Karpas-422 (cell line): ENCODE measurements at regions not wholly inside any gene's neighbourhood (a gene's known extent, or its start where the extent isn't known, plus 50 kb on each side); places are given as distances from the start of the nearest gene placed in this dataset.
"Not testable (repeated sequence)": the region's sequence is repeated elsewhere in the genome, so short reads cannot be mapped to it uniquely, and the experiment has no call there.

ENCODE experiments used
- DNase-seq: peaks from one replicate; pipeline ENCODE4 v3.0.0-alpha.2; 2015
- H2AFZ ChIP-seq: fragments of 200-600 bp; sonication (generic); 2 replicates; pipeline ENCODE4 v1.6.1; 2014; ENCODE audit warnings: antibody characterized with exemption, low read length, mixed read lengths
- H3K27ac ChIP-seq: fragments of 200-600 bp; sonication (generic); 2 replicates; pipeline ENCODE4 v1.5.1; 2014; ENCODE audit warnings: mild to moderate bottlenecking, low read length, moderate library complexity
- H3K27me3 ChIP-seq: fragments of 200-600 bp; sonication (generic); 2 replicates; pipeline ENCODE4 v1.6.1; 2014; ENCODE audit warnings: low read length, mixed read lengths
- H3K36me3 ChIP-seq: fragments of 200-600 bp; sonication (generic); 2 replicates; pipeline ENCODE4 v1.6.1; 2014; ENCODE audit warnings: low read length, mixed read lengths; ENCODE audit not compliant: insufficient read depth
- H3K4me1 ChIP-seq: fragments of 200-600 bp; sonication (generic); 2 replicates; pipeline ENCODE4 v1.6.1; 2014; ENCODE audit warnings: mild to moderate bottlenecking, low read length, mixed read lengths
- H3K4me2 ChIP-seq: fragments of 200-600 bp; sonication (generic); 2 replicates; pipeline ENCODE4 v1.6.1; 2014; ENCODE audit warnings: low read length, low read depth, mild to moderate bottlenecking; ENCODE audit not compliant: poor library complexity, severe bottlenecking
- H3K4me3 ChIP-seq: fragments of 200-600 bp; sonication (generic); 2 replicates; pipeline ENCODE4 v1.5.1; 2014; ENCODE audit warnings: mild to moderate bottlenecking, antibody characterized with exemption, low read length, mixed read lengths
- H3K79me2 ChIP-seq: fragments of 200-600 bp; sonication (generic); 2 replicates; pipeline ENCODE4 v1.6.1; 2014; ENCODE audit warnings: mild to moderate bottlenecking, low read length, mixed read lengths
- H3K9ac ChIP-seq: fragments of 200-600 bp; sonication (generic); 2 replicates; pipeline ENCODE4 v1.6.0; 2014; ENCODE audit warnings: low read length
- H3K9me2 ChIP-seq: fragments of 200-600 bp; sonication (generic), shearing (Covaris generic); replicated peaks from 2 replicates; pipeline ENCODE4 v1.6.0; 2014; ENCODE audit warnings: mild to moderate bottlenecking, low read length, moderate library complexity; ENCODE audit not compliant: insufficient read depth
- H3K9me3 ChIP-seq: fragments of 300-700, 200-600 bp; sonication (generic); 2 replicates; pipeline ENCODE4 v1.6.1; 2014; ENCODE audit warnings: low read length, mixed read lengths
- H4K20me1 ChIP-seq: fragments of 200-600 bp; sonication (generic); 2 replicates; pipeline ENCODE4 v1.6.1; 2014; ENCODE audit warnings: mild to moderate bottlenecking, antibody characterized with exemption, low read length, low read depth; ENCODE audit not compliant: insufficient read depth

GRCh38 chr2:133879703-133880102, 311.4 kb upstream of the NCKAP5 start:
- H3K4me2 ChIP-seq: no peak overlapping the region
- DNase-seq: no peak
- H3K4me1 ChIP-seq: no peaks in the 10 kb centered on the region
- H4K20me1 ChIP-seq: no peaks in the 10 kb centered on the region
- H3K9me2 ChIP-seq: no peaks in the 10 kb centered on the region
- no peaks in the 10 kb centered on the region for H3K27me3 ChIP-seq
- H3K27ac ChIP-seq: no peak overlapping the region
- no peak overlapping the region for H2AFZ ChIP-seq
- H3K79me2 ChIP-seq: no peaks in the 10 kb centered on the region
- H3K9me3 ChIP-seq: no peaks in the 10 kb centered on the region
- H3K36me3 ChIP-seq: no peaks in the 10 kb centered on the region
- H3K4me3 ChIP-seq: no peak overlapping the region
- H3K9ac ChIP-seq: no peak overlapping the region

GRCh38 chr2:133882159-133882558, 313.9 kb upstream of the NCKAP5 start:
- not testable (repeated sequence) for H3K27me3 ChIP-seq, DNase-seq, H3K36me3 ChIP-seq, H4K20me1 ChIP-seq, H3K27ac ChIP-seq, H3K4me3 ChIP-seq, H3K9me3 ChIP-seq, H2AFZ ChIP-seq, H3K9me2 ChIP-seq, H3K4me2 ChIP-seq, H3K9ac ChIP-seq, H3K79me2 ChIP-seq, H3K4me1 ChIP-seq

DNA sequence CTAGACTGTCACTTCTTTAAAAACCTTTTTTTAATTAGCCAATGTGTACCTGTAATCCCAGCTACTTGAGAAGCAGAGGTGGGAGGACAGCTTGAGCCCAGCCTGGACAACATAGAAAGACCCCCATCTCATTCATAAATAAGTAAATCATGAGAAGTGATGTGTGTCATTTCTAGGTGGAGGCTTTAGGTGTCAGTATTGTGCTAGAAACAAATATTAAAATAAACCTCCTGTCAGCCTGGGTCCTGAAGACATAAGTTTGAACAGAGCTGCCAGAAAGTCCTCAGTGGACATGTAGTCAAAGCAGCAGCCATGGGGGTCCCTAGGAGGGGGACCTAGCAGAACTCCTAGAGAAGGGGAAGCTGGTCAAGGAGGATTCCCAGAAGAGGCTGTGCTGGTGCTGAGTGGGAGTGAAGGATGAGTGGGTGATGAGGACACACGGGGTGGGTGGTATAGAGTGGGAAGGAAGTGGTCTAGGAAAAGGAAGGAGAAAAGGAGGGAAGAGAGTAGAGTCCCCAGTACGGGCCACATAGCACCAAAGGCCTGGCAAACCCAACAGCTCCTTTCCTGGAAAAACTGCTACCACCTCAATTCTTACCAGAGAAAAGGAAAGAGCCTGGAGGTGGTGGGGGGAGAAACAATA, 316.6 kb upstream of the NCKAP5 start:
- Histone ChIP-seq H3K4me3 (no peak overlapping the region), H4K20me1 (no peaks in the 10 kb centered on the region), H3K9me3 (no peaks in the 10 kb centered on the region), H3K27me3 (no peaks in the 10 kb centered on the region), H3K4me1 (no peaks in the 10 kb centered on the region), H2AFZ (no peak overlapping the region), H3K36me3 (no peaks in the 10 kb centered on the region), H3K4me2 (no peak overlapping the region), H3K9ac (no peak overlapping the region), H3K79me2 (no peaks in the 10 kb centered on the region), H3K27ac (no peak overlapping the region), H3K9me2 (no peaks in the 10 kb centered on the region)
- DNase-seq: peak; percentile 58

DNA sequence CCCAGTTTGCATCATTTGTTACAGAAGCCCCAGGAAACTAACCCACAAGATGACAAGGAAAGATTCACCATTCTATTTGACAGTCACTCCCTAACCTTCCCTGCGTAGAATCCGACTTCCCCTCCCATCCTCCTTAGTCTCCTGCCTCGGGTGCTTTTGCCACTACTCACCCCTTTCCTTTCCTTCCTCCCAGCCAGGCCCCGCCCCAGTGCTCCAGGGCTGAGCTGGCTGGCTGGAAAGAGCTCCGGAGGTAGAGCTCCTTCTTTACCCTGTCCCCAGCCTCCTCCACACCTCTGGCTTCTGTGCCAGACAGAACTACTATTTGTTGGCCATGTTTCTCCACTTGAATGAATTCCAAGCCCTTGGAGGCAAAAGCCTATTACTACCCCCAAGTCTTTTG, 317.6 kb upstream of the NCKAP5 start:
- Histone ChIP-seq H3K27me3 (no peaks in the 10 kb centered on the region), H4K20me1 (no peaks in the 10 kb centered on the region), H3K9me2 (no peaks in the 10 kb centered on the region), H3K4me1 (no peaks in the 10 kb centered on the region), H3K4me2 (no peak overlapping the region), H3K27ac (no peak overlapping the region), H3K4me3 (no peak overlapping the region), H3K9ac (no peak overlapping the region), H2AFZ (no peak overlapping the region), H3K9me3 (no peaks in the 10 kb centered on the region), H3K36me3 (no peaks in the 10 kb centered on the region), H3K79me2 (no peaks in the 10 kb centered on the region)
- DNase-seq: no peak

DNA sequence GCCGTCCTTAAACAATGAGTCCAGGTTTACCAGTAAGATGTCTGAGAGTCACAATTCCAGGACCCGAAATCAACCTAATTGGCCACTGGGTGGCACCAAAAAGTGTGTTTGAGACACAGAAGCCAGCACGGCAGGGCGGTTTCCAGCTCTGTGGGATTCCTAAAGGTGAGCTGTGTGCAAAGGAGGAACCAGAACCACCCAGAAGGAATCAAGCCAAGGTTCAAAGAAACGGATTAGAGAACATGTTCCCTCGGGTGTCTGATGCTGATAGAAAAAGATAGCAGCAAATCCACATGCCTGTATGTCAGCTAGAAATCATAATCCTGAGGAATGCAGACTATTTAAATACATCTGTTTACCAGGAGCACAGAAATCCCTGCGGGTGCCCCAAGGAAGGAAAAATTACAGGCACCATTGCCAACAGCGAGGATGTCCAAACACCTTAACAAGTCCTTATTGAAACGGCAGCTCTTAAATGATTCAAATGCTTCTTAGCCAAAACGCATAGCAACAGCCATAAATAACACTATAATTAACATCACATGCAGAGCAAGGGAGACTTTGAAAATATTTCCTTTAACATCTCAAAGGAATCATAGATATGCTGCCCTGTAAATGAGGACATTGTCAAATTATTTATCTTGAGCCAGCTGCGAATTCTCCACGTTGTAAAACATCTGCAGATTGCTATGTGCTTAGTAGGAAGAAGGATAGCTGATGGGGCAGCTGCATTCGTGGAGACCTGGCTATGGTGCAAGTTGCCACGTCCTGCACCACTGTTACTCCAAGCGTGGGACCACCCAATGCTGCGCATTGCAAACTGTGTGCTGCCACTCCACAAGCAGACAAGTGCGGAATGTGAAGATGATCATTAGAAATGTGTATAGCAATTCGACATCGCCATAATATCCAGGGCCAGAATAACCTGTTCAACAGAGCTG, 318.7 kb upstream of the NCKAP5 start:
- no peaks in the 10 kb centered on the region for H3K9me2 ChIP-seq
- H2AFZ ChIP-seq: no peak overlapping the region
- H3K9ac ChIP-seq: no peak overlapping the region
- no peaks in the 10 kb centered on the region for H3K4me1 ChIP-seq
- no peaks in the 10 kb centered on the region for H3K79me2 ChIP-seq
- H3K4me2 ChIP-seq: no peak overlapping the region
- H3K9me3 ChIP-seq: no peaks in the 10 kb centered on the region
- H3K4me3 ChIP-seq: no peak overlapping the region
- H3K36me3 ChIP-seq: no peaks in the 10 kb centered on the region
- no peaks in the 10 kb centered on the region for H4K20me1 ChIP-seq
- DNase-seq: peak; percentile 80
- no peaks in the 10 kb centered on the region for H3K27me3 ChIP-seq
- H3K27ac ChIP-seq: no peak overlapping the region

DNA sequence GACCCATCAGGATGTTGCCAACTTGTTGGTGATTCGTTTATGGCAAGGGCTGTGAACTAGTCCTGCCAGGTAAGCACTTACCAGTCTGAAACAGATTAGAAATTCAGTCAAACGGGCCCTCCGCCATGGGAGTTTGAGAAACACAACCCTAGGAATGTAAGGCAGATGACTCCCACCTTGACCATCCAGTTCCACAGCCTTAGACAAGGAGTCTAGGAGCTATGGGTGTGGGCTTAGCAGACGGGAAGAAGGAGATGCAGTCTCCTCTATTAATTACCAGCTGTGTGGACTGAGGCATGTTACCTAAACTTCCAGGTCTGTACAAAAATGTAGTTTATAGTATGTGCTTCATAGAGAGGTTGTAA, 319.4 kb upstream of the NCKAP5 start:
- no peak for DNase-seq
- Histone ChIP-seq H3K27ac (no peak overlapping the region), H3K79me2 (no peaks in the 10 kb centered on the region), H3K9me3 (no peaks in the 10 kb centered on the region), H3K4me3 (no peak overlapping the region), H3K36me3 (no peaks in the 10 kb centered on the region), H3K4me1 (no peaks in the 10 kb centered on the region), H2AFZ (no peak overlapping the region), H3K9me2 (no peaks in the 10 kb centered on the region), H3K4me2 (no peak overlapping the region), H3K9ac (no peak overlapping the region), H4K20me1 (no peaks in the 10 kb centered on the region), H3K27me3 (no peaks in the 10 kb centered on the region)

- no peaks in the 10 kb centered on the region for H3K4me1 ChIP-seq
- H3K4me2 ChIP-seq: no peak overlapping the region
- no peak overlapping the region for H2AFZ ChIP-seq
- H3K9me3 ChIP-seq: no peaks in the 10 kb centered on the region
- H3K27me3 ChIP-seq: no peaks in the 10 kb centered on the region
- no peak for DNase-seq
- H3K4me3 ChIP-seq: no peak overlapping the region
- no peaks in the 10 kb centered on the region for H4K20me1 ChIP-seq
- H3K36me3 ChIP-seq: no peaks in the 10 kb centered on the region
- H3K9ac ChIP-seq: no peak overlapping the region
- no peak overlapping the region for H3K27ac ChIP-seq
- no peaks in the 10 kb centered on the region for H3K9me2 ChIP-seq
- H3K79me2 ChIP-seq: no peaks in the 10 kb centered on the region
Observed at GRCh38 chr2:133888107-133888506, 319.8 kb upstream of the NCKAP5 start.

DNA sequence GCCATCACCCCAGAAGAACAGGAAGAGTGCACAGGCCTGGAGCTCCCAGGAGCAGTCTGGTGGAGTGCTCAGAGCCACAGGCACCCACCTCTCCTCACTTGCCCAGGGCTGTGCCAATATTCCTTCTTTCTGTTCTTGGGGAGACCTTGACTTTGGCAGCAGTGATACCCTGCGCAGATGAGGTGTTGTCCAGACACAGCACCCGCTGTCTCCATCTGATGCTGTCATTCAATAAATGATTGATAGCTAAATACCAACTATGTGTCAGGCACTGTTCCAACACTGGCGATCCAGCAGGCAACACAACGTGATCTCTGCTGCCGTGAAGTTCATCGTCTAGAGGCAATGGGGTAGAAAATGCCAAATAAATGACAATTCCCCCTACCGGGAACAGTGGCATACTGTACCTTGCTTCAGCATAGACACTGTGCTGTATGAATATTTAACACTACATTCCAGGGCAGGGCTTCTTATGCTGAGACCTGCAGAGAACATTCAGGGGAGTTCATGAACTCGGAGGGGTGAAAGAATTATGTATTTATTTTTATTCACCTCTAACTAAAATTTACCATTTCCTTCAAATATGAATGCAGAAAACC, 320.5 kb upstream of the NCKAP5 start:
- DNase-seq: no peak

More for the DNA sequence above, 320.5 kb upstream of the NCKAP5 start:
- no peaks in the 10 kb centered on the region for H3K9me3 ChIP-seq
- no peaks in the 10 kb centered on the region for H4K20me1 ChIP-seq
- H3K4me1 ChIP-seq: no peaks in the 10 kb centered on the region
- no peak overlapping the region for H3K27ac ChIP-seq
- H2AFZ ChIP-seq: no peak overlapping the region
- no peaks in the 10 kb centered on the region for H3K9me2 ChIP-seq
- no peaks in the 10 kb centered on the region for H3K27me3 ChIP-seq
- no peaks in the 10 kb centered on the region for H3K36me3 ChIP-seq
- no peaks in the 10 kb centered on the region for H3K79me2 ChIP-seq
- no peak overlapping the region for H3K4me3 ChIP-seq
- H3K9ac ChIP-seq: no peak overlapping the region
- H3K4me2 ChIP-seq: no peak overlapping the region
